ENCODE measurements at regions not wholly inside any gene's neighbourhood (a gene's known extent, or its start where the extent isn't known, plus 50 kb on each side); places are given as distances from the start of the nearest gene placed in this dataset.

DNA sequence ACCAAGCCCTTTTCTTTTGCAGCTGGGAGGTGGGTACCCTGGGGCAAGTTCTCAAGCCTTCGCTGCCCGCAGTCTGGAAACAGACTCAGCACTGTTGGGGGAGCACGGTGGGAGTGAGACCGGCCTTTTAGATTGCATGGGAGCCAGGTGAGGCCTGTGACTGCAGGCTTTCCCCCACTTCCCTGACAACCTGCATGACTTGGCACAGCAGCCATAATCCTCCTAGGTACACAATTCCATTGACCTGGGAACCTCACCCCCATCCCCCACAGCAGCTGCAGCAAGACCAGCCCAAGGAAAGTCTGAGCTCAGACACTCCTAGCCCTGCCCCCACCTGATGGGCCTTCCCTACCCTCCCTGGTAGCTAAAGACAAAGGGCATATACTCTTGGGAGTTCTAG lies 52.2 kb upstream of the CCDC80 start:
- TF ChIP-seq TCF4 (CRISPR knock-in tag; IDR thresholded peaks at IDR 0.05; ENCODE audit: borderline replicate concordance) (no peak), ARNTL (CRISPR knock-in tag; IDR thresholded peaks at IDR 0.05; ENCODE audit: borderline replicate concordance, low read depth) (no peak), POU6F1 (CRISPR knock-in tag; IDR thresholded peaks at IDR 0.05; ENCODE audit: borderline replicate concordance, low read depth) (no peak), ZNF565 (CRISPR knock-in tag; conservative IDR thresholded peaks at IDR 0.05; ENCODE audit: low read depth) (no peak), PPARA (CRISPR knock-in tag; IDR thresholded peaks at IDR 0.05; ENCODE audit: borderline replicate concordance) (no peak), ZNF70 (CRISPR knock-in tag; IDR thresholded peaks at IDR 0.05) (no peak), OSR1 (CRISPR knock-in tag; IDR thresholded peaks at IDR 0.05) (no peak), ISL1 (CRISPR knock-in tag; IDR thresholded peaks at IDR 0.05) (no peak), ZFP30 (CRISPR knock-in tag; IDR thresholded peaks at IDR 0.05) (no peak), BACH2 (CRISPR knock-in tag; IDR thresholded peaks at IDR 0.05; ENCODE audit: borderline replicate concordance) (no peak), SNAI2 (CRISPR knock-in tag; IDR thresholded peaks at IDR 0.05) (no peak), CSDC2 (CRISPR knock-in tag; IDR thresholded peaks at IDR 0.05) (no peak)
- TF ChIP-seq, protein P1, sequence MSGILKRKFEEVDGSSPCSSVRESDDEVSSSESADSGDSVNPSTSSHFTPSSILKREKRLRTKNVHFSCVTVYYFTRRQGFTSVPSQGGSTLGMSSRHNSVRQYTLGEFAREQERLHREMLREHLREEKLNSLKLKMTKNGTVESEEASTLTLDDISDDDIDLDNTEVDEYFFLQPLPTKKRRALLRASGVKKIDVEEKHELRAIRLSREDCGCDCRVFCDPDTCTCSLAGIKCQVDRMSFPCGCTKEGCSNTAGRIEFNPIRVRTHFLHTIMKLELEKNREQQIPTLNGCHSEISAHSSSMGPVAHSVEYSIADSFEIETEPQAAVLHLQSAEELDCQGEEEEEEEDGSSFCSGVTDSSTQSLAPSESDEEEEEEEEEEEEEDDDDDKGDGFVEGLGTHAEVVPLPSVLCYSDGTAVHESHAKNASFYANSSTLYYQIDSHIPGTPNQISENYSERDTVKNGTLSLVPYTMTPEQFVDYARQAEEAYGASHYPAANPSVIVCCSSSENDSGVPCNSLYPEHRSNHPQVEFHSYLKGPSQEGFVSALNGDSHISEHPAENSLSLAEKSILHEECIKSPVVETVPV (CRISPR knock-in tag; IDR thresholded peaks at IDR 0.05): no peak
- TF ChIP-seq, protein P2, sequence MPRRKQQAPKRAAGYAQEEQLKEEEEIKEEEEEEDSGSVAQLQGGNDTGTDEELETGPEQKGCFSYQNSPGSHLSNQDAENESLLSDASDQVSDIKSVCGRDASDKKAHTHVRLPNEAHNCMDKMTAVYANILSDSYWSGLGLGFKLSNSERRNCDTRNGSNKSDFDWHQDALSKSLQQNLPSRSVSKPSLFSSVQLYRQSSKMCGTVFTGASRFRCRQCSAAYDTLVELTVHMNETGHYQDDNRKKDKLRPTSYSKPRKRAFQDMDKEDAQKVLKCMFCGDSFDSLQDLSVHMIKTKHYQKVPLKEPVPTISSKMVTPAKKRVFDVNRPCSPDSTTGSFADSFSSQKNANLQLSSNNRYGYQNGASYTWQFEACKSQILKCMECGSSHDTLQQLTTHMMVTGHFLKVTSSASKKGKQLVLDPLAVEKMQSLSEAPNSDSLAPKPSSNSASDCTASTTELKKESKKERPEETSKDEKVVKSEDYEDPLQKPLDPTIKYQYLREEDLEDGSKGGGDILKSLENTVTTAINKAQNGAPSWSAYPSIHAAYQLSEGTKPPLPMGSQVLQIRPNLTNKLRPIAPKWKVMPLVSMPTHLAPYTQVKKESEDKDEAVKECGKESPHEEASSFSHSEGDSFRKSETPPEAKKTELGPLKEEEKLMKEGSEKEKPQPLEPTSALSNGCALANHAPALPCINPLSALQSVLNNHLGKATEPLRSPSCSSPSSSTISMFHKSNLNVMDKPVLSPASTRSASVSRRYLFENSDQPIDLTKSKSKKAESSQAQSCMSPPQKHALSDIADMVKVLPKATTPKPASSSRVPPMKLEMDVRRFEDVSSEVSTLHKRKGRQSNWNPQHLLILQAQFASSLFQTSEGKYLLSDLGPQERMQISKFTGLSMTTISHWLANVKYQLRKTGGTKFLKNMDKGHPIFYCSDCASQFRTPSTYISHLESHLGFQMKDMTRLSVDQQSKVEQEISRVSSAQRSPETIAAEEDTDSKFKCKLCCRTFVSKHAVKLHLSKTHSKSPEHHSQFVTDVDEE (CRISPR knock-in tag; IDR thresholded peaks at IDR 0.05): no peak
- TF ChIP-seq, protein P3, sequence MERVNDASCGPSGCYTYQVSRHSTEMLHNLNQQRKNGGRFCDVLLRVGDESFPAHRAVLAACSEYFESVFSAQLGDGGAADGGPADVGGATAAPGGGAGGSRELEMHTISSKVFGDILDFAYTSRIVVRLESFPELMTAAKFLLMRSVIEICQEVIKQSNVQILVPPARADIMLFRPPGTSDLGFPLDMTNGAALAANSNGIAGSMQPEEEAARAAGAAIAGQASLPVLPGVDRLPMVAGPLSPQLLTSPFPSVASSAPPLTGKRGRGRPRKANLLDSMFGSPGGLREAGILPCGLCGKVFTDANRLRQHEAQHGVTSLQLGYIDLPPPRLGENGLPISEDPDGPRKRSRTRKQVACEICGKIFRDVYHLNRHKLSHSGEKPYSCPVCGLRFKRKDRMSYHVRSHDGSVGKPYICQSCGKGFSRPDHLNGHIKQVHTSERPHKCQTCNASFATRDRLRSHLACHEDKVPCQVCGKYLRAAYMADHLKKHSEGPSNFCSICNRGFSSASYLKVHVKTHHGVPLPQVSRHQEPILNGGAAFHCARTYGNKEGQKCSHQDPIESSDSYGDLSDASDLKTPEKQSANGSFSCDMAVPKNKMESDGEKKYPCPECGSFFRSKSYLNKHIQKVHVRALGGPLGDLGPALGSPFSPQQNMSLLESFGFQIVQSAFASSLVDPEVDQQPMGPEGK (CRISPR knock-in tag; IDR thresholded peaks at IDR 0.05; ENCODE audit: borderline replicate concordance): no peak
- TF ChIP-seq, protein P4, sequence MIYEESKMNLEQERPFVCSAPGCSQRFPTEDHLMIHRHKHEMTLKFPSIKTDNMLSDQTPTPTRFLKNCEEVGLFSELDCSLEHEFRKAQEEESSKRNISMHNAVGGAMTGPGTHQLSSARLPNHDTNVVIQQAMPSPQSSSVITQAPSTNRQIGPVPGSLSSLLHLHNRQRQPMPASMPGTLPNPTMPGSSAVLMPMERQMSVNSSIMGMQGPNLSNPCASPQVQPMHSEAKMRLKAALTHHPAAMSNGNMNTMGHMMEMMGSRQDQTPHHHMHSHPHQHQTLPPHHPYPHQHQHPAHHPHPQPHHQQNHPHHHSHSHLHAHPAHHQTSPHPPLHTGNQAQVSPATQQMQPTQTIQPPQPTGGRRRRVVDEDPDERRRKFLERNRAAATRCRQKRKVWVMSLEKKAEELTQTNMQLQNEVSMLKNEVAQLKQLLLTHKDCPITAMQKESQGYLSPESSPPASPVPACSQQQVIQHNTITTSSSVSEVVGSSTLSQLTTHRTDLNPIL (CRISPR knock-in tag; IDR thresholded peaks at IDR 0.05; ENCODE audit: low read depth): no peak
- no peak for ATAC-seq
